SK-N-MC (cell line): ENCODE measurements at regions not wholly inside any gene's neighbourhood (a gene's known extent, or its start where the extent isn't known, plus 50 kb on each side); places are given as distances from the start of the nearest gene placed in this dataset.
"Not testable (repeated sequence)": the region's sequence is repeated elsewhere in the genome, so short reads cannot be mapped to it uniquely, and the experiment has no call there.

Experiments
- EZH2 ChIP-seq: fragments of 200-600 bp; sonication (generic); IDR thresholded peaks from one replicate; pipeline ENCODE4 v1.6.1; 2017; ENCODE audit warnings: antibody characterized with exemption
- POLR2AphosphoS5 ChIP-seq: IDR thresholded peaks from 2 replicates; pipeline ENCODE4 v1.6.1; 2012; ENCODE audit warnings: mild to moderate bottlenecking, low read depth, low read length, borderline replicate concordance

DNA sequence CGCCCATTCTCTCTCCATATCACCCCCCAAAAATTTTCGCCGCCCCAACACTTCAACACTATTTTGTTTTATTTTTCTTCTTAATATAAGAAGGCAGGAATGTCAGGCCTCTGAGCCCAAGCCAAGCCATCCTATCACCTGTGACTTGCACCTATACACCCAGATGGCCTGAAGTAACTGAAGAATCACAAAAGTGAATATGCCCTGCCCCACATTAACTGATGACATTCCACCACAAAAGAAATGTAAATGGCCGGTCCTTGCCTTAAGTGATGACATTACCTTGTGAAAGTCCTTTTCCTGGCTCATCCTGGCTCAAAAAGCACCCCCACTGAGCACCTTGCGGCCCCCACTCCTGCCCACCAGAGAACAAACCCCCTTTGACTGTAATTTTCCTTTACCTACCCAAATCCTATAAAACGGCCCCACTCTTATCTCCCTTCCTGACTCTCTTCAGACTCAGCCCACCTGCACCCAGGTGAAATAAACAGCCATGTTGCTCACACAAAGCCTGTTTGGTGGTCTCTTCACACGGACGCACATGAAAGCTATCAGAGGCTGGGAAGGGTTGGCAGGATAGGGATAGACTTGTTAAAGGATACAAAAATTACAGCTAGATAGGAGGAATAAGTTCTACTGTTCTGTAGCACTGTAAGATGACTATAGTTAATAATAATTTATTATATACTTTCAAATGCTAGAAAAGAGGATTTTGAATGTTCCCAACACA is 130.9 kb upstream of the PALMD start:
- TF ChIP-seq EZH2, POLR2AphosphoS5: not testable (repeated sequence)
